ENCODE measurements at regions not wholly inside any gene's neighbourhood (a gene's known extent, or its start where the extent isn't known, plus 50 kb on each side); places are given as distances from the start of the nearest gene placed in this dataset.

- H2BK15ac ChIP-seq (ENCODE audit: low read length), result no peak overlapping the region
- H3K27ac ChIP-seq (ENCODE audit: low read depth, low read length), result no peak overlapping the region
- H3K23me2 ChIP-seq (ENCODE audit: low read depth, low read length), result no peaks in the 10 kb centered on the region
- no peaks in the 10 kb centered on the region for H4K20me1 ChIP-seq (replicated peaks in 1 of 2; ENCODE audit: control insufficient read depth in 1 of 2, insufficient read depth in 2 of 2, low read length in 2 of 2)
- H3K27me3 ChIP-seq (replicated peaks in 1 of 4; ENCODE audit: control insufficient read depth in 3 of 4, extremely low read depth in 1 of 4, insufficient read depth in 3 of 4, low read length in 3 of 4), result no peaks in the 10 kb centered on the region
- no peak overlapping the region for H3K4me2 ChIP-seq (ENCODE audit: insufficient read depth in 1 of 2, low read depth in 2 of 2, low read length in 2 of 2)
- no peak overlapping the region for H4K91ac ChIP-seq (replicated peaks; ENCODE audit: insufficient read length, low read length)
- H4K8ac ChIP-seq (ENCODE audit: extremely low read depth, insufficient read depth, low read length), result no peak overlapping the region
- no peak overlapping the region for H3K18ac ChIP-seq (ENCODE audit: extremely low read depth, low read length)
- no peak overlapping the region for H2BK5ac ChIP-seq (ENCODE audit: low read depth, low read length)
- ChIA-PET POLR2A (ENCODE audit: partially characterized antibody) (no interaction called here), CTCF (ENCODE audit: partially characterized antibody) (no interaction called here)
- H3K56ac ChIP-seq (replicated peaks; ENCODE audit: insufficient read length, low read depth, low read length), result no peak overlapping the region
- H3K4me1 ChIP-seq (replicated peaks in 1 of 4; ENCODE audit: control insufficient read depth in 3 of 4, insufficient read depth in 4 of 4, low read length in 3 of 4), result no peaks in the 10 kb centered on the region
- FAIRE-seq (no peak), DNase-seq (ENCODE audit: low read depth in 1 of 2, low spot score in 2 of 2) (no peak)
- no peaks in the 10 kb centered on the region for H3K79me1 ChIP-seq (ENCODE audit: low read depth, low read length)
- H3K4ac ChIP-seq (replicated peaks; ENCODE audit: insufficient read length, low read depth, low read length), result no peak overlapping the region
- H2BK120ac ChIP-seq (replicated peaks; ENCODE audit: low read depth, low read length), result no peak overlapping the region
- H4K5ac ChIP-seq (ENCODE audit: insufficient read length, low read depth, low read length), result no peak overlapping the region
- no peaks in the 10 kb centered on the region for H3K9me3 ChIP-seq (ENCODE audit: insufficient read depth in 2 of 2, low read depth in 1 of 2, low read length in 1 of 2)
- H3K36me3 ChIP-seq (ENCODE audit: control insufficient read depth in 2 of 4, insufficient read depth in 4 of 4, low read length in 3 of 4), result no peaks in the 10 kb centered on the region
- no peak overlapping the region for H3K4me3 ChIP-seq (ENCODE audit: extremely low read depth in 1 of 4, insufficient read depth in 2 of 4, low read depth in 3 of 4, low read length in 4 of 4)
- H3K9ac ChIP-seq (replicated peaks in 1 of 4; ENCODE audit: extremely low read depth in 1 of 4, low read depth in 3 of 4, low read length in 3 of 4), result no peak overlapping the region
- H2BK20ac ChIP-seq (ENCODE audit: low read length), result no peak overlapping the region
- no peaks in the 10 kb centered on the region for H3K79me2 ChIP-seq (ENCODE audit: control insufficient read depth in 1 of 2, insufficient read depth in 2 of 2, low read length in 2 of 2)
- H2AK5ac ChIP-seq (ENCODE audit: low read depth, low read length), result no peak overlapping the region
- H3K23ac ChIP-seq (ENCODE audit: insufficient read length), result no peak overlapping the region
- 76% methylated on average over 2 of the region's 2 CpGs; no CpG with 5 or more reads in 1 of the 2 experiments for WGBS, 2 experiments (ENCODE audit: extremely low coverage in 1 of 2, insufficient coverage in 1 of 2, insufficient read length in 1 of 2, insufficient replicate concordance in 2 of 2, low coverage in 1 of 2, low lambda C conversion rate in 2 of 2, missing lambda C conversion rate in 1 of 2)
- H3K14ac ChIP-seq (ENCODE audit: insufficient read length), result no peak overlapping the region
- H2AFZ ChIP-seq (ENCODE audit: low read length), result no peak overlapping the region
- H2BK12ac ChIP-seq (ENCODE audit: low read depth, low read length), result no peak overlapping the region
Observed at GRCh38 chr13:104691767-104692467, 1625.7 kb upstream of the SLC10A2 start.
